ENCODE measurements at regions not wholly inside any gene's neighbourhood (a gene's known extent, or its start where the extent isn't known, plus 50 kb on each side); places are given as distances from the start of the nearest gene placed in this dataset.

DNA sequence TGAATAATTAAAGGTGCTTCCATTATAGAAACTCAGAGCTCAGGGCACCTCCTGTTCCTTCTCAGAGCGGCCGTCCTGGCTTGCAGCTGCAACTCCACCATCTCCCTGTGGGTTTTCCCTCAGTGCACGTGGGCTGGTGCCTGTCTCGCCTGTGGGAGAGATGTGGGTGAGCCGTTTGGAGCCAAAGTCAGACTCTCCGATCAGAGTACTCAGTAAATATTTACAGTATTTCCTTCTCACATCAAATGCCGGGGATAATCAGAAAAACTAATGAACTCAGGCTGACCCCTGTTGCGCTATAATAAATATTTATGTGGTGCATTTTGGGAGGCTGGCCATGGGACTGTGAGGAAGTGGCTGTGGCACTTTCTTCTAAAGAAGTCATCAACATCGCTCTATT lies 155.8 kb upstream of the HABP2 start:
- TF ChIP-seq CTCF (conservative IDR thresholded peaks at IDR 0.05), result no peak
- no peak for TF ChIP-seq ZFX (IDR thresholded peaks at IDR 0.05)

Measured in C4-2B (cell line).